ENCODE measurements at regions not wholly inside any gene's neighbourhood (a gene's known extent, or its start where the extent isn't known, plus 50 kb on each side); places are given as distances from the start of the nearest gene placed in this dataset.

DNA sequence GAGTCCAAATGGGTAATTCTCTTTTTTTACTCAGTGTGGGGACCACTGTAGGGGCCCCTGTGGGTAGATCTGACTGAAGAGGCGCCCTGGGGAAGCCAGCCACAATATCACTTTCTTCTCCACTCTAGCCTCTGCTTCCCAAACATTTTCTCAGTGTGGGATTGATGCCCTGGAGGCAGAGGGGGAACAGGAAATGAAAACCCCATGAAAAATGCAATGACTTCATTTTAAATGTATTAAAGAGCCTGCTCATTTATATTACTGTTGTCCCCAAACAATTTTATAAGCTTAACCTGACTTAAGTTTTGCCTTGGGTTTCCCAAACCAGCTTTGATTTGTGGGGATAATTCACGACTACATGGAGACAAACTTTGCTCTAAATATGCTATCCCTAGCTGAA is 181.9 kb downstream of the C1orf94 start:
- Histone ChIP-seq H3K9me1 (ENCODE audit: control insufficient read depth, extremely low read depth, insufficient read depth, low read length) (no peaks in the 10 kb centered on the region), H4K20me1 (ENCODE audit: control insufficient read depth, extremely low read depth, insufficient read depth, low read length) (no peaks in the 10 kb centered on the region), H3K36me3 (ENCODE audit: control insufficient read depth in 2 of 2, extremely low read depth in 1 of 2, insufficient read depth in 2 of 2, low read length in 2 of 2) (no peaks in the 10 kb centered on the region), H2AFZ (ENCODE audit: control insufficient read depth, low read length) (no peak overlapping the region), H3K27ac (ENCODE audit: control insufficient read depth, insufficient read depth, low read length) (no peak overlapping the region), H3K9ac (ENCODE audit: control insufficient read depth, extremely low read depth, insufficient read depth, low read length) (no peak overlapping the region), H3K4me3 (ENCODE audit: control insufficient read depth in 2 of 3, extremely low read depth in 1 of 3, insufficient read depth in 2 of 3, low read depth in 1 of 3, low read length in 3 of 3) (no peak overlapping the region), H3K4me2 (ENCODE audit: control insufficient read depth, extremely low read depth, insufficient read depth, low read depth, low read length) (peak overlapping the region; percentile 18), H3K79me2 (ENCODE audit: control insufficient read depth, insufficient read depth, low read length) (no peaks in the 10 kb centered on the region), H3K27me3 (ENCODE audit: control insufficient read depth, extremely low read depth, insufficient read depth, low read length) (no peaks in the 10 kb centered on the region), H3K4me1 (ENCODE audit: control insufficient read depth, extremely low read depth, insufficient read depth, low read length) (peaks cover 10% of the 10 kb centered on the region), H3K9me3 (ENCODE audit: control insufficient read depth, low read depth, low read length) (no peaks in the 10 kb centered on the region)
- dilution Hi-C loops (cut with MboI; ENCODE audit: extremely low pct_ligation_motif_present, low sequenced_read_pairs): no loop called here
- TF ChIP-seq, protein P1, sequence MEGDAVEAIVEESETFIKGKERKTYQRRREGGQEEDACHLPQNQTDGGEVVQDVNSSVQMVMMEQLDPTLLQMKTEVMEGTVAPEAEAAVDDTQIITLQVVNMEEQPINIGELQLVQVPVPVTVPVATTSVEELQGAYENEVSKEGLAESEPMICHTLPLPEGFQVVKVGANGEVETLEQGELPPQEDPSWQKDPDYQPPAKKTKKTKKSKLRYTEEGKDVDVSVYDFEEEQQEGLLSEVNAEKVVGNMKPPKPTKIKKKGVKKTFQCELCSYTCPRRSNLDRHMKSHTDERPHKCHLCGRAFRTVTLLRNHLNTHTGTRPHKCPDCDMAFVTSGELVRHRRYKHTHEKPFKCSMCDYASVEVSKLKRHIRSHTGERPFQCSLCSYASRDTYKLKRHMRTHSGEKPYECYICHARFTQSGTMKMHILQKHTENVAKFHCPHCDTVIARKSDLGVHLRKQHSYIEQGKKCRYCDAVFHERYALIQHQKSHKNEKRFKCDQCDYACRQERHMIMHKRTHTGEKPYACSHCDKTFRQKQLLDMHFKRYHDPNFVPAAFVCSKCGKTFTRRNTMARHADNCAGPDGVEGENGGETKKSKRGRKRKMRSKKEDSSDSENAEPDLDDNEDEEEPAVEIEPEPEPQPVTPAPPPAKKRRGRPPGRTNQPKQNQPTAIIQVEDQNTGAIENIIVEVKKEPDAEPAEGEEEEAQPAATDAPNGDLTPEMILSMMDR (optimal IDR thresholded peaks at IDR 0.05 in 1 of 3, IDR thresholded peaks at IDR 0.05 in 1 of 3, conservative IDR thresholded peaks at IDR 0.05 in 1 of 3; ENCODE audit: extremely low read depth in 1 of 3, insufficient read depth in 2 of 3, low read length in 3 of 3): no peak
- no peak for TF ChIP-seq EZH2 (IDR thresholded peaks at IDR 0.05; ENCODE audit: low read length)
- no peak for FAIRE-seq
- no peak for DNase-seq (ENCODE audit: low read depth, low spot score)

DNA sequence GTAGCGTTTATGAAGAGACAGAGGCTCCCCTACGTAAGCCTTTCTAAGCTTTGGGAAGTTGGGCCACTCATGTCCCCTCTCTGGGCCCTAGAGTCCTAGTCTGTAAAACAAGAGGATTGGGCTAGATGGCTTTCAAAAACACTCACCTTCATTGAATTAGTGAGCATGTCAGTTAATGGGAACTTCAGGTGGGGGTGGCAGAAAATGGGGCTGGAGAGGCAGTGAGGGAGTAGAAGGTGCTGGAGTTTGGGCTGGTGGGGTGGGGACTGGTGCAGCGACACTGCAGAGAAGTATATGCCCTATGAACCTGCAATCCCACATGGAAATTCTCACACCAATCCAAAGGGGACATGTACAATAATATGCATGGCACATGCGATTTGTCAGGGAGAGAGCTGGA is 182.7 kb downstream of the C1orf94 start:
- no peak overlapping the region for H3K9ac ChIP-seq (ENCODE audit: control insufficient read depth, extremely low read depth, insufficient read depth, low read length)
- H3K27me3 ChIP-seq (ENCODE audit: control insufficient read depth, extremely low read depth, insufficient read depth, low read length): no peaks in the 10 kb centered on the region
- FAIRE-seq (no peak), DNase-seq (ENCODE audit: low read depth, low spot score) (no peak)
- no peak overlapping the region for H3K27ac ChIP-seq (ENCODE audit: control insufficient read depth, insufficient read depth, low read length)
- H3K9me3 ChIP-seq (ENCODE audit: control insufficient read depth, low read depth, low read length): no peaks in the 10 kb centered on the region
- H3K36me3 ChIP-seq (ENCODE audit: control insufficient read depth in 2 of 2, extremely low read depth in 1 of 2, insufficient read depth in 2 of 2, low read length in 2 of 2): no peaks in the 10 kb centered on the region
- no peaks in the 10 kb centered on the region for H3K9me1 ChIP-seq (ENCODE audit: control insufficient read depth, extremely low read depth, insufficient read depth, low read length)
- no peaks in the 10 kb centered on the region for H4K20me1 ChIP-seq (ENCODE audit: control insufficient read depth, extremely low read depth, insufficient read depth, low read length)
- no peak overlapping the region for H3K4me3 ChIP-seq (ENCODE audit: control insufficient read depth in 2 of 3, extremely low read depth in 1 of 3, insufficient read depth in 2 of 3, low read depth in 1 of 3, low read length in 3 of 3)
- H3K79me2 ChIP-seq (ENCODE audit: control insufficient read depth, insufficient read depth, low read length): no peaks in the 10 kb centered on the region
- H2AFZ ChIP-seq (ENCODE audit: control insufficient read depth, low read length): no peak overlapping the region
- dilution Hi-C loops (cut with MboI; ENCODE audit: extremely low pct_ligation_motif_present, low sequenced_read_pairs): no loop called here
- H3K4me1 ChIP-seq (ENCODE audit: control insufficient read depth, extremely low read depth, insufficient read depth, low read length): peaks cover 10% of the 10 kb centered on the region
- no peak for TF ChIP-seq EZH2 (IDR thresholded peaks at IDR 0.05; ENCODE audit: low read length)
- no peak overlapping the region for H3K4me2 ChIP-seq (ENCODE audit: control insufficient read depth, extremely low read depth, insufficient read depth, low read depth, low read length)

DNA sequence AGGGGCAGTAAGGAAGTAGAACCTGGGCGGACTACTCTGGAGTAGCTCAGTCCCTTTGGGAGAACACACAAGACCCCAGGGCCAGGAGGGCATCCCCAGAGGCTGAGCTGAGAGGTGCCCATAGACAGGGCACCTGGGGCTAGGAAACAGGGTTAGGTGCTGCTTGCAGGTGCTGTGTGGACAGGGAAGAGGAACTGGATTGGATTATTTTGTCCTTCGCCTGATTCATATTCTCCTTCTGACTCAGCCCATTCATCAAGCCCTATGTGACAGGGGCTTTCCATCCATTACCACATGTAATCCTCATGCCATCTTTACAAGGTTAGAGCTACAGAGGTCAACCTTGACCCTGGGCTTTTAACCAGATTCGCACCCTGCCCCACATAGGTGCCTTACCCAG is 183.9 kb downstream of the C1orf94 start:
- no peaks in the 10 kb centered on the region for H3K9me3 ChIP-seq (ENCODE audit: control insufficient read depth, low read depth, low read length)
- H3K4me3 ChIP-seq (ENCODE audit: control insufficient read depth in 2 of 3, extremely low read depth in 1 of 3, insufficient read depth in 2 of 3, low read depth in 1 of 3, low read length in 3 of 3): no peak overlapping the region
- H3K36me3 ChIP-seq (ENCODE audit: control insufficient read depth in 2 of 2, extremely low read depth in 1 of 2, insufficient read depth in 2 of 2, low read length in 2 of 2): no peaks in the 10 kb centered on the region
- no peak for FAIRE-seq
- H3K79me2 ChIP-seq (ENCODE audit: control insufficient read depth, insufficient read depth, low read length): no peaks in the 10 kb centered on the region
- no peaks in the 10 kb centered on the region for H3K9me1 ChIP-seq (ENCODE audit: control insufficient read depth, extremely low read depth, insufficient read depth, low read length)
- no peak overlapping the region for H2AFZ ChIP-seq (ENCODE audit: control insufficient read depth, low read length)
- no peak overlapping the region for H3K27ac ChIP-seq (ENCODE audit: control insufficient read depth, insufficient read depth, low read length)
- TF ChIP-seq, protein P1 (optimal IDR thresholded peaks at IDR 0.05 in 1 of 3, IDR thresholded peaks at IDR 0.05 in 1 of 3, conservative IDR thresholded peaks at IDR 0.05 in 1 of 3; ENCODE audit: extremely low read depth in 1 of 3, insufficient read depth in 2 of 3, low read length in 3 of 3): no peak
- TF ChIP-seq EZH2 (IDR thresholded peaks at IDR 0.05; ENCODE audit: low read length): no peak
- H3K4me2 ChIP-seq (ENCODE audit: control insufficient read depth, extremely low read depth, insufficient read depth, low read depth, low read length): no peak overlapping the region
- H3K4me1 ChIP-seq (ENCODE audit: control insufficient read depth, extremely low read depth, insufficient read depth, low read length): peaks cover 10% of the 10 kb centered on the region
- DNase-seq (ENCODE audit: low read depth, low spot score): no peak
- no peaks in the 10 kb centered on the region for H3K27me3 ChIP-seq (ENCODE audit: control insufficient read depth, extremely low read depth, insufficient read depth, low read length)
- H3K9ac ChIP-seq (ENCODE audit: control insufficient read depth, extremely low read depth, insufficient read depth, low read length): no peak overlapping the region
- dilution Hi-C loops (cut with MboI; ENCODE audit: extremely low pct_ligation_motif_present, low sequenced_read_pairs): no loop called here
- H4K20me1 ChIP-seq (ENCODE audit: control insufficient read depth, extremely low read depth, insufficient read depth, low read length): no peaks in the 10 kb centered on the region
